Parathyroid adenoma (tissue), 2 donors: ENCODE measurements at regions not wholly inside any gene's neighbourhood (a gene's known extent, or its start where the extent isn't known, plus 50 kb on each side); places are given as distances from the start of the nearest gene placed in this dataset.

Experiments used
- H2AFZ ChIP-seq: fragments of 300-600 bp; sonication (generic); one replicate; pipeline ENCODE4 v1.7.0; 2017; ENCODE audit warnings: antibody characterized with exemption, mild to moderate bottlenecking
- H3K27ac ChIP-seq: fragments of 300-600 bp; sonication (generic); one replicate; pipeline ENCODE4 v1.7.0; 2017
- H3K27me3 ChIP-seq: fragments of 300-600 bp; sonication (generic); one replicate; pipeline ENCODE4 v1.7.0; 2017; ENCODE audit warnings: low read length; ENCODE audit not compliant: control insufficient read depth, insufficient read depth
- H3K36me3 ChIP-seq: fragments of 300-600 bp; sonication (generic); one replicate; pipeline ENCODE4 v1.7.0; 2017; ENCODE audit warnings: low read length; ENCODE audit not compliant: control insufficient read depth, insufficient read depth
- H3K4me1 ChIP-seq: fragments of 300-600 bp; sonication (generic); one replicate; pipeline ENCODE4 v1.7.0; 2017; ENCODE audit warnings: control low read depth
- H3K4me2 ChIP-seq: fragments of 300-600 bp; sonication (generic); one replicate; pipeline ENCODE4 v1.7.0; 2017; ENCODE audit warnings: low read length
- H3K4me3 ChIP-seq: fragments of 300-600 bp; sonication (generic); one replicate; pipeline ENCODE4 v1.7.0; 2017; ENCODE audit warnings: low read depth, low read length
- H3K79me2 ChIP-seq: fragments of 300-600 bp; sonication (generic); one replicate; pipeline ENCODE4 v1.7.0; 2017; ENCODE audit warnings: control low read depth
- H3K9ac ChIP-seq: fragments of 300-600 bp; sonication (generic); one replicate; pipeline ENCODE4 v1.7.0; 2017; ENCODE audit warnings: mild to moderate bottlenecking
- H3K9me3 ChIP-seq: fragments of 300-600 bp; sonication (generic); one replicate; pipeline ENCODE4 v1.7.0; 2017; ENCODE audit warnings: low read length; ENCODE audit not compliant: control insufficient read depth
- TF ChIP-seq, protein P1 (sequence below): fragments of 300-600 bp; sonication (generic); IDR thresholded peaks from one replicate; pipeline ENCODE4 v1.7.0; 2017; ENCODE audit warnings: antibody characterized with exemption, mild to moderate bottlenecking
- donor health status: primary hyperparathyroidism.

DNA sequence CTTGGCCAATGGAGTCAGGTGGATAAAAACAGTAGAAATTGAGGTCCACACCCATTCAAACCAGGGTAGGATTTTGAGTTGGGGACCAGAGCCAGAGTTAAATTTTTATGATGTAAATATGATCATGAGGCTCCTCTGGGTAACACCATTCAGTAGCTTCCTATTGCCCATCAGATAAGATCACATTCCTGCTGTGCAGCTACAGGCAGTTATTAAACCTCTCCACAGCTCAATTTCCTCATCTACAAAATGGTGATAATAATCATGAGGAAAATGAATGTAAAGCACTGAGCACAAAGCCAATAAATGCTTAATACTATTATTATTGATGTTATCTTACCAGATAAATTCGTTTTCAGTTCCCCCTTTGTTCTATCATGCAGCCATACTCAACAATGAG lies 432.0 kb downstream of the CAAP1 start:
- H3K4me1 ChIP-seq, result no peaks in the 10 kb centered on the region
- no peaks in the 10 kb centered on the region for H3K79me2 ChIP-seq
- no peaks in the 10 kb centered on the region for H3K36me3 ChIP-seq
- no peak overlapping the region for H3K4me3 ChIP-seq
- H3K9me3 ChIP-seq, result no peaks in the 10 kb centered on the region
- H3K27ac ChIP-seq, result no peak overlapping the region
- no peak overlapping the region for H2AFZ ChIP-seq
- no peak overlapping the region for H3K9ac ChIP-seq
- TF ChIP-seq, protein P1, sequence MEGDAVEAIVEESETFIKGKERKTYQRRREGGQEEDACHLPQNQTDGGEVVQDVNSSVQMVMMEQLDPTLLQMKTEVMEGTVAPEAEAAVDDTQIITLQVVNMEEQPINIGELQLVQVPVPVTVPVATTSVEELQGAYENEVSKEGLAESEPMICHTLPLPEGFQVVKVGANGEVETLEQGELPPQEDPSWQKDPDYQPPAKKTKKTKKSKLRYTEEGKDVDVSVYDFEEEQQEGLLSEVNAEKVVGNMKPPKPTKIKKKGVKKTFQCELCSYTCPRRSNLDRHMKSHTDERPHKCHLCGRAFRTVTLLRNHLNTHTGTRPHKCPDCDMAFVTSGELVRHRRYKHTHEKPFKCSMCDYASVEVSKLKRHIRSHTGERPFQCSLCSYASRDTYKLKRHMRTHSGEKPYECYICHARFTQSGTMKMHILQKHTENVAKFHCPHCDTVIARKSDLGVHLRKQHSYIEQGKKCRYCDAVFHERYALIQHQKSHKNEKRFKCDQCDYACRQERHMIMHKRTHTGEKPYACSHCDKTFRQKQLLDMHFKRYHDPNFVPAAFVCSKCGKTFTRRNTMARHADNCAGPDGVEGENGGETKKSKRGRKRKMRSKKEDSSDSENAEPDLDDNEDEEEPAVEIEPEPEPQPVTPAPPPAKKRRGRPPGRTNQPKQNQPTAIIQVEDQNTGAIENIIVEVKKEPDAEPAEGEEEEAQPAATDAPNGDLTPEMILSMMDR, result no peak
- H3K4me2 ChIP-seq, result no peak overlapping the region
- no peaks in the 10 kb centered on the region for H3K27me3 ChIP-seq

DNA sequence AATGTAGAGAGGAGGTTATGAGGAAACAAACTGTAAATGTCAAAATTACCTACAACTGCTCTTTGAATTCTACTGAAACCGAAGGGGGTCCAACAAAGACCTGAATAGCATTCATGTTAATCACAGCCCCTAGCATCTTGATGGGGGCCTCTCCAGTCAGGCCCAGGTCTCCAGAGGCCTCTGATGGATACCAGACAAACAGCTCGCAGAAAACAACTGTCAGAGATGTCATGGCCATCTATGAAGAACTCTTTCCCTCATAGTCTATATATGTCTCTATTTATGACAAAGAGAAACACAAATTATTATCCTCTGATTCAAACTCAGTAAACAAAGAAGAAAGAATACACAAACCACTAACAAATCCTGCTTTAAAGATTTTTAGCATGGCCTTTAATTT lies 432.6 kb downstream of the CAAP1 start:
- TF ChIP-seq, protein P1, result no peak
- H3K36me3 ChIP-seq, result no peaks in the 10 kb centered on the region
- no peak overlapping the region for H2AFZ ChIP-seq
- H3K4me2 ChIP-seq, result no peak overlapping the region
- H3K4me3 ChIP-seq, result no peak overlapping the region
- no peaks in the 10 kb centered on the region for H3K27me3 ChIP-seq
- H3K79me2 ChIP-seq, result no peaks in the 10 kb centered on the region
- H3K9me3 ChIP-seq, result no peaks in the 10 kb centered on the region
- no peak overlapping the region for H3K27ac ChIP-seq
- H3K4me1 ChIP-seq, result no peaks in the 10 kb centered on the region
- H3K9ac ChIP-seq, result no peak overlapping the region

DNA sequence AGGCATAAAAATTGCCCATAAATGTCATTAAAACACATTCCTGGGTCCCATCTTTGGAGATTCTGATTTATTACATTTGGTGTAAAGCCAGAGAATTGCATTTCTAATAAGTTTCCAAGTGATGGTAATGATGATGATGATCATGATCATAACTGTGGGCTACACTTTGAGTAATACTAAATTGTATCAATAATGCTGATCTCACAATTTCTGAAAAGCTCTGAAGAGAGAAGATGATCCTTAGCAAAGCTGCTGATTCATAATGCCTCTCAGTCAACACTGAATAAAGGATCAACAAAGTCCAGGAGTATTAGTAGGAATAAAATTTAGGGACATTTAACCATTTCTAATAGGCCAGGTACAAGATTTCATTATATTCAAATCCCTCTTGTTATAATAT lies 434.5 kb downstream of the CAAP1 start:
- no peak overlapping the region for H3K9ac ChIP-seq
- H3K36me3 ChIP-seq, result no peaks in the 10 kb centered on the region
- no peak overlapping the region for H2AFZ ChIP-seq
- H3K4me2 ChIP-seq, result no peak overlapping the region
- H3K9me3 ChIP-seq, result no peaks in the 10 kb centered on the region
- H3K79me2 ChIP-seq, result no peaks in the 10 kb centered on the region
- TF ChIP-seq, protein P1, result no peak
- no peak overlapping the region for H3K27ac ChIP-seq
- no peaks in the 10 kb centered on the region for H3K27me3 ChIP-seq
- H3K4me1 ChIP-seq, result no peaks in the 10 kb centered on the region
- H3K4me3 ChIP-seq, result no peak overlapping the region

DNA sequence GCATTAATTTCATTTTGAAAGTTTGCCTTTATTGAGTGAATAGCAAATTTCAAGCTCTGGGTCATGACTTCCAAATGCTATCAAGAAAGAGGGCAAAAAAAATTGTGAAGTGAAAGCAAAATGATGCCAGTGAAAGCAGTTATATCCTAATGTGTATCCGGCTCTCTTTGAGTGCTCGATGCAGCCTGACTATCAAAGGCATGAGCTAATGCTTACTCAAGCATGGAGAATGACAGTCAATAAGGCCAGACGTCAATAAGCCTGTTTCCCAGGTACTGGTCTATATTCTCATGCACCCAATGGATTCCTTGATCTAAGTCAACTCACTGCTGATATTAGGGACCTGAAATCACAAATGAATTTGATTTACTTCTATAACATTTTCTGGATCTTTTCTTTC lies 435.5 kb downstream of the CAAP1 start:
- no peaks in the 10 kb centered on the region for H3K27me3 ChIP-seq
- H3K4me1 ChIP-seq, result no peaks in the 10 kb centered on the region
- H3K4me3 ChIP-seq, result no peak overlapping the region
- H3K27ac ChIP-seq, result no peak overlapping the region
- H3K36me3 ChIP-seq, result no peaks in the 10 kb centered on the region
- TF ChIP-seq, protein P1, result no peak
- no peaks in the 10 kb centered on the region for H3K79me2 ChIP-seq
- no peak overlapping the region for H2AFZ ChIP-seq
- no peak overlapping the region for H3K4me2 ChIP-seq
- no peak overlapping the region for H3K9ac ChIP-seq
- no peaks in the 10 kb centered on the region for H3K9me3 ChIP-seq

DNA sequence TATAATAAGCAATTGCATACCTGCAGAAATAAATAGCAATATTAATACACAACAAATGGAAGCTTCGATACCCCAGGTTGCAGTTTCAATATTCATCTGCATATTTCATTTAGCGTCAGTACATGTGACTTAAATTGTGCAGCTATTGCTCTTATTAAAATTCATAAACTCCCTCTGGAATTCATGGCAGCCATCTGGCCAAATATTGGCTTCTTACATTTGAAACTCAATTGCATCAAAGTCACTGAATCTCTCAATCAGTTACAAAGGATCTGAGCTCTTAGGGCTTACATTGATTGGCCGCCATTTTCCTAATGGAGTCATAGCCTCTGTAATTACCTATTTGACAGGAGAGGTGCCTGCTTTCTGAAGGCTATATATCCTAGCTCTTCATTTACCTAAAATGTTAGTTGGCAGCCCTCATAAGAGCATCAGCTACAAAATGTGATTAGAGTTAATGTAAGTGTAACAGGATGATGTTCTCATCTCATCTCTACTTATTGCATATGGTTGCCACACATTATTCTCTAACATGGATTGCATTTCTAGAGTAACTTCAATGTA lies 453.5 kb downstream of the CAAP1 start:
- Histone ChIP-seq H3K9me3 (no peaks in the 10 kb centered on the region), H3K9ac (no peak overlapping the region), H3K4me3 (no peak overlapping the region), H3K27ac (no peak overlapping the region), H3K79me2 (no peaks in the 10 kb centered on the region), H3K4me2 (no peak overlapping the region), H3K4me1 (no peaks in the 10 kb centered on the region), H3K27me3 (no peaks in the 10 kb centered on the region), H3K36me3 (no peaks in the 10 kb centered on the region), H2AFZ (no peak overlapping the region)
- TF ChIP-seq, protein P1, result no peak
